NOMO-1 treated with DMSO at 0.1 percent for 48 hours (cell line): ENCODE measurements at regions not wholly inside any gene's neighbourhood (a gene's known extent, or its start where the extent isn't known, plus 50 kb on each side); places are given as distances from the start of the nearest gene placed in this dataset.

ENCODE experiments used
- DNase-seq: peaks from one replicate; lab custom pipeline; 2025; ENCODE audit not compliant: unreplicated experiment; lab: John Stamatoyannopoulos, UW

- no peak for DNase-seq
Observed at GRCh38 chr12:3929875-3930615, 56.8 kb upstream of the PARP11 start.

GRCh38 chr12:3928538-3929184, 55.5 kb upstream of the PARP11 start:
- no peak for DNase-seq

- no peak for DNase-seq
Observed at GRCh38 chr12:3925621-3926020, 52.4 kb upstream of the PARP11 start.

- no peak for DNase-seq
Observed at GRCh38 chr12:3924761-3925160, 51.6 kb upstream of the PARP11 start.

GRCh38 chr12:3923021-3923420, 49.8 kb upstream of the PARP11 start:
- DNase-seq = no peak
